SU-DHL-6 (cell line): ENCODE measurements at regions not wholly inside any gene's neighbourhood (a gene's known extent, or its start where the extent isn't known, plus 50 kb on each side); places are given as distances from the start of the nearest gene placed in this dataset.

Experiments used
- H2AFZ ChIP-seq: fragments of 200-600 bp; sonication (generic); 2 replicates; pipeline ENCODE4 v1.6.1; 2014; ENCODE audit warnings: low read depth, mild to moderate bottlenecking, moderate library complexity, mixed read lengths, antibody characterized with exemption, low read length; ENCODE audit not compliant: severe bottlenecking
- H3F3A ChIP-seq: fragments of 200-600 bp; shearing (Covaris generic); 2 replicates; pipeline ENCODE4 v1.6.0; 2016; ENCODE audit warnings: antibody characterized with exemption, mild to moderate bottlenecking; ENCODE audit not compliant: insufficient read depth
- H3K27ac ChIP-seq: fragments of 200-600 bp; sonication (generic); 2 replicates; pipeline ENCODE4 v1.5.1; 2016; ENCODE audit warnings: low read depth, mild to moderate bottlenecking, low read length, moderate library complexity, mixed read lengths
- H3K27me3 ChIP-seq: fragments of 200-600 bp; sonication (generic), shearing (Covaris generic); 2 replicates; pipeline ENCODE4 v1.6.0; 2014; ENCODE audit warnings: mild to moderate bottlenecking, low read length
- H3K36me3 ChIP-seq: fragments of 200-600 bp; sonication (generic); 2 replicates; pipeline ENCODE4 v1.6.1; 2014; ENCODE audit warnings: mild to moderate bottlenecking, low read length, mixed read lengths
- H3K4me2 ChIP-seq: fragments of 300-600, 200-600 bp; shearing (Covaris generic), sonication (generic); 2 replicates; pipeline ENCODE4 v1.6.0; 2014; ENCODE audit warnings: low read length, low read depth, mild to moderate bottlenecking; ENCODE audit not compliant: poor library complexity, severe bottlenecking
- H3K4me3 ChIP-seq: fragments of 200-600 bp; sonication (generic); 2 replicates; pipeline ENCODE4 v1.5.1; 2014; ENCODE audit warnings: antibody characterized with exemption, low read length, mild to moderate bottlenecking, mixed read lengths; ENCODE audit not compliant: insufficient read depth, poor library complexity, severe bottlenecking
- H3K79me2 ChIP-seq: fragments of 200-600 bp; sonication (generic); 2 replicates; pipeline ENCODE4 v1.6.1; 2014; ENCODE audit warnings: mild to moderate bottlenecking, low read length, moderate library complexity; ENCODE audit not compliant: insufficient read depth
- H3K9ac ChIP-seq: fragments of 200-600 bp; sonication (generic); 2 replicates; pipeline ENCODE4 v1.7.0; 2014; ENCODE audit warnings: mild to moderate bottlenecking, low read length
- H3K9me2 ChIP-seq: fragments of 200-600 bp; sonication (generic); replicated peaks from 2 replicates; pipeline ENCODE4 v1.6.1; 2014; ENCODE audit warnings: low read length; ENCODE audit not compliant: insufficient read depth
- H3K9me3 ChIP-seq: fragments of 200-600 bp; sonication (generic); 2 replicates; pipeline ENCODE4 v1.6.1; 2014; ENCODE audit warnings: low read length, mixed read lengths; ENCODE audit not compliant: insufficient read depth
- H4K20me1 ChIP-seq: fragments of 200-600 bp; sonication (generic); 2 replicates; pipeline ENCODE4 v1.6.1; 2014; ENCODE audit warnings: low read depth, mild to moderate bottlenecking, antibody characterized with exemption, low read length, moderate library complexity, mixed read lengths
- CTCF ChIP-seq: fragments of 200-600 bp; sonication (generic); IDR thresholded peaks from one replicate; pipeline ENCODE4 v1.5.1; 2017; ENCODE audit warnings: antibody characterized with exemption, mild to moderate bottlenecking, low read length, moderate library complexity; ENCODE audit not compliant: insufficient read depth, poor library complexity, severe bottlenecking
- EZH2phosphoT487 ChIP-seq: fragments of 200-600 bp; sonication (generic), shearing (Covaris generic); conservative IDR thresholded peaks from 2 replicates; pipeline ENCODE4 v1.6.1; 2018; ENCODE audit warnings: mild to moderate bottlenecking, antibody characterized with exemption, low read length, moderate library complexity, mixed read lengths

- Histone ChIP-seq H3K79me2 (no peaks in the 10 kb centered on the region), H4K20me1 (no peaks in the 10 kb centered on the region), H3K9me3 (no peaks in the 10 kb centered on the region), H3K27ac (no peak overlapping the region), H3F3A (no peaks in the 10 kb centered on the region), H3K36me3 (no peaks in the 10 kb centered on the region), H3K9ac (no peak overlapping the region), H3K27me3 (no peaks in the 10 kb centered on the region), H3K9me2 (no peaks in the 10 kb centered on the region), H2AFZ (no peak overlapping the region), H3K4me3 (no peak overlapping the region), H3K4me2 (no peak overlapping the region)
- TF ChIP-seq EZH2phosphoT487, result no peak
- TF ChIP-seq CTCF, result no peak
Observed at GRCh38 chr2:67865917-67866316, 196.9 kb downstream of the C1D start.

GRCh38 chr2:67867735-67868134 is 195.1 kb downstream of the C1D start:
- Histone ChIP-seq H3K9me2 (no peaks in the 10 kb centered on the region), H3F3A (no peaks in the 10 kb centered on the region), H3K9me3 (no peaks in the 10 kb centered on the region), H2AFZ (no peak overlapping the region), H3K9ac (no peak overlapping the region), H3K4me2 (no peak overlapping the region), H4K20me1 (no peaks in the 10 kb centered on the region), H3K27me3 (no peaks in the 10 kb centered on the region), H3K27ac (no peak overlapping the region), H3K36me3 (no peaks in the 10 kb centered on the region), H3K79me2 (no peaks in the 10 kb centered on the region), H3K4me3 (no peak overlapping the region)
- TF ChIP-seq CTCF (no peak), EZH2phosphoT487 (no peak)

GRCh38 chr2:67871686-67872412 is 191.0 kb downstream of the C1D start:
- no peak overlapping the region for H2AFZ ChIP-seq
- no peak for TF ChIP-seq CTCF
- no peaks in the 10 kb centered on the region for H4K20me1 ChIP-seq
- H3K79me2 ChIP-seq, result no peaks in the 10 kb centered on the region
- no peak overlapping the region for H3K27ac ChIP-seq
- no peak overlapping the region for H3K4me3 ChIP-seq
- no peaks in the 10 kb centered on the region for H3K27me3 ChIP-seq
- no peak overlapping the region for H3K4me2 ChIP-seq
- no peaks in the 10 kb centered on the region for H3K36me3 ChIP-seq
- no peak overlapping the region for H3K9ac ChIP-seq
- H3K9me2 ChIP-seq, result no peaks in the 10 kb centered on the region
- H3K9me3 ChIP-seq, result no peaks in the 10 kb centered on the region
- H3F3A ChIP-seq, result no peaks in the 10 kb centered on the region
